ENCODE measurements at regions not wholly inside any gene's neighbourhood (a gene's known extent, or its start where the extent isn't known, plus 50 kb on each side); places are given as distances from the start of the nearest gene placed in this dataset.

DNA sequence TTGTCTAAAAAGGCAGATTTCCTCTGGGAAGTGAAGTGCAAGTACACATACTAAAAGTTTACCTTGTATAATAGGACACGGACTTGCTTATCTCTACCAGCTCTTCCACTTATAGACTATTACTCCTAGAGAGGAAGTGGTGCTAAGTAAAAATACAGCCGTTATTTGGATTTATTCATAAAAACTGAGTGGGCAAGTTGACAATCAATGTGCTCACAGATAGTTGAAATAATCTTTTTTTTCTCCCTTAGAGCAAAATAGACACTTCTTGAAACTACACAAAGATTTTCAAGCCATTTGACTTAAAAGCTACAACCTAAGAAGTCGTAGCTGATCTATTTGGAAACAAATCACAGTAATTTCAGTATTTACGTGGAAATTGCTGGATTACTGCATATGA is 2584.7 kb upstream of the PCDH20 start:
- DNase-seq = no peak

DNA sequence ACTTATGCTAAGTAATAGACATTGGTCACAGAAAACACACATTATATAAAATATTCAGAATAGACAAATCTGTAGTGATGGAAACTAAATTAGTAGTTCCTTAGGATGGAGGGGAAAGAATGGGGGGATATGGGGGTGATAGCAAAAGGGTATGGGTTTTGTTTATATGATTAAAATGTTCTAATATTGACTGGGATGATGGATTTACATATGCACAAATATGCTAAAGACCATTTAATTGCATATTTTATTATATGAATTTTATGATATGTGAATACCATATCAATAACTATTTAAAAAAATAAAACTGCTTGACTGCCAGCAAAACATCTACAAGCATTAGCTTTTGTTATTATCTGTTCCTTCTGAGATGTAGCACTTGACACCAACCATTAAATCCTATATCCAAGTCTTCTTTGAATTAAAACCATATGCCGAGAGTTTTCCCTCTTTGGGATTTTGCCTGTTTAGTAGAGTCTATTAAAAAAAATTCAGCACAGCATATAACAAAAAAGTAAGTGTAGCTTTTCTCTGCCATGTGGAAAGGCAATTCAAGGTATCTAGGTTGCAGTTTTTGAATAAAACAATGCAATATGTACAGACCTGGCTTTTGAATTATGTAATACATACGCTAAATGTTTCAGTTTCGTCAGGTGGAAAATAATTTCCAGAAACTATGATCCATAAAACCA is 2584.1 kb upstream of the PCDH20 start:
- no peak for DNase-seq

DNA sequence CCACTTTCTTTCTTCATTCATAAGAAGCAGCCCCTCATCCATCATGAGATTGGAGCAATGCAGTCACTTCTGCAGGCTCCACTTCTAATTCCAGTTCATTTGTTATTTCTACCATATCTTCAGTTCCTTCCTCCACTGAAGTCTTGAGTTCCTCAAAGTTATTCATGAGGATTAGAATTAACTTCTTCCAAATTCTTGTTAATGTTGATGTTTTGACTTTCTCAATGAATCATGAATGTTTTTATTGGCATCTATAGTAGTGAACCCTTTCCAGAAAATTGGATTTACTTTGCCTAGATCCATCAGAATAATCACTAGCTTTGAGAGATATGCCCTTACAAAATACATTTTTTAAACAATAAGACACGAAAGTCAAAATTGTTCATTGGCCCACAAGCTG is 2567.7 kb upstream of the PCDH20 start:
- no peak for DNase-seq

DNA sequence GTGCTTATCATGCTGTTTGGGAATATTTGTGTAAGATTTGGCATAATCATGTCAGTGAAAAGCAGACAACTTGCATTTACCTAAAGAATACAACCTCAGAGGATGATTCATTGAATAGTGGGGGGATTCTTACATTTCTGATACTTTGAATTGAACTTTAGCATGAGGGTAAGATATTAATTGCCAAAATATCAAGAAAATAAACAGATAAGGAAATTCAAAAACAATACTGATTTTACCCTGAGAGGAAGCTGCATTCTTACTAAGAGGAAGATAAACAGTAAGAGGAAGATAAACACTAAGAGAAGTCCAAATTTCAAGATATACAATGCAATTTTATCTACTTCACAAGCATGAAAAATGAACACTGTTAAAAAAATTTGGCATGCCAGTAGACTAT is 2564.3 kb upstream of the PCDH20 start:
- DNase-seq = no peak

DNA sequence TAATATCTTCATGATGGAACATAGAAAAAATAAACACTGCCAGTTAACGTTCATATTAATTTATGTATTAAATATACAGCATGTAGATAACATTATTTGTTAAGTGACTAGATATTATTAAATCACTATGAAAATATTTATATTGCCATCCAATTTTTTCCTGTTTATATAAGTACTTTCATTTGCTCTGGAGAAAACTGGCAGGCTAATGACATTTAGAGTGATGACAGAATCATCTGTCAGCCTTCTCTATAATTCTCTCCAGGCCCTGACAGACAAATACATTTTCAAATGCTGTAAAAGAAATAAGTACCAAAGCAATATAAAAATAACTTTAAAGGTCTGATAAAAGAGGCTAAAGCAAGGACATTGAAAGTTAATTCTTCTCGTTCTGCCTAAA is 2556.7 kb upstream of the PCDH20 start:
- no peak for DNase-seq

DNA sequence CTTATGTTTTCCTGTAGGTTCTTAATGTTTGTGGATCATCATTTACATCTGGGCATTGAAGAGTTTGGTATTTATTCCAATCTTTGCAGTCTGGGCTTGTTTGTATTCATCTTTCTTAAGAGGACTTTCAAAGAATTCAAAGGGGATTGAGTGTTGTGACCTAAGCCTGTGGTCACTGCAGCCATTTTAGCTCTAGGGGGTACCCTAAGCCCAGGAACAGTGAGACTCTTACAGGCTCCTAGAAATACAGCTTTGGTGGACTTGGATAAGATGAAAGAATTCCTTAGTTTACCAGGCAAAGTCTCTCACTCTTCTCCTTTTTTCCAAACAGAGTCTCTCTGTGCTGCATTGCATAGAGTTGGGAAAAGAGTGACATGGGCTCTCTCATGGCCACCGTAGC is 2539.0 kb upstream of the PCDH20 start:
- DNase-seq = no peak

DNA sequence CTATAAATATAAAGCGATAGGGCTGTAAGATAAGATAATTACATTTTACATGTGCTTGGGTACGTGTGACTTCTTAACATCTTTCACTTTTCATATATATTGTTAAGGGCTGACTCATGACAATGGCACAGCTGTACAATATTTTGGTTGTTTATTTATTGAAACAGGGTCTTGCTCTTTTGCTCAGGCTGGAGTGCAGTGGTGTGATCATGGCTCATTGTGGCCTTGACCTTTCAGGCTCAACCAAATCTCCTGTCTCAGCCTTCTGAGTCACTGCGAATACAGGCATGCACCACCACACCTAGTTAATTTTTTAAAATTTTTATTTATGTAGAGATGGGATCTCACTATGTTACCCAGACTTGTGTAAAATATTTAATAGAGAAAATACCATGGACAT is 2532.4 kb upstream of the PCDH20 start:
- DNase-seq = no peak

DNA sequence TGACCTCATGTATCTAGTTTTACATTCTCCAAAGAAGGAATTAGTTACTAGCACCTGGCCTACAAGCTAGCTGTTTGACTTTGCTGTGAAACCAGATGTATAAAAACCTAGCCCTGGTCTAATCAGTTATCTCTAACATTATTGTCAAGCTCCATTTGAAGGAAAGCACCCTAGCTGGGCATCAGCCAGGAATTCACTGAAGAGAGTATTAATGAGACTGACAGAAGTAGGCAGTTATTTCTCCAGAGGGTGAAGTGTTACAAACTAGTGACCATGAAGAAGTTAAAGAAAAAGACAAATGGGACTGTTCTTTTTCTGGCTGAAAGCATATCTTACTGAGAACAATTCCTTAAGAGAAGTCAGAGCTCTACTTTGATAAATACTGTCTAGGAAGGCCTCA is 2529.3 kb upstream of the PCDH20 start:
- DNase-seq = no peak

DNA sequence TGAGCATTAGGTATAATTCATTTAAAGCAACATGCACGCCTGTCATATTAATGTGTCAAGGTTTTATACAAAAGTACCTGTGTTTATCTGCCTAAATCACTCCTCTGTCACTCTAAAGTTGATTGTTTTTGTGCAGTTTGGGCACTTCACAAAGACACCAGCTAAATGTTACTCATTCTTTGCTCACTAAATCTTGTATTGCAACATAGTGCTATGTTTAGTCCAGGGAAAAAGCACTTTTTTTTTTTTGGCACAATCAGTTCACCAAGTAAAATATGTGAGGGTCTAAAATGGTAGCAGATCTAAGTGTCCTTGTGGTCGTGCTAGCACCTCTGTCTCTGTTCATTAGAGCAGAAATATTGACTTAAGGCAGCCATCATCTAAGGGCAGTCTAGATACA is 2526.7 kb upstream of the PCDH20 start:
- DNase-seq = no peak

DNA sequence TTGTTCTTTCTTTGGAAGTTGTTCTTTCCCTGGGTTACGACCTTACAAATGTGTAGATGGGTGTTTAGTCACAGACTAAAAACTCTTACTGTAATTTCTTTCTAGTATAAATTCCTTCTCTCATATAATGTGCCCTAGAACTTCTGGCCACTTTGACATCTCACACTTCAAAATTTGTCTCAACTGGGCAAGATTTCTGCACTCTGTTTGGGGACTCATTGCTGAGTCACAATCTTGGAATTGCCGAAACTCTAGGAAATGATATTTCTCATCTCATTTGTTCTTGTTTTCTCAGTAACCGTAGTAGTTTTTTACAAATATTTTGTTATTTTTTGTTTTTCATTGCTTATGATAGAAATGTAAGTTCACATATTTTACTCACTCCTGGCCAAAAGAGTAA is 2523.2 kb upstream of the PCDH20 start:
- DNase-seq = no peak

DNA sequence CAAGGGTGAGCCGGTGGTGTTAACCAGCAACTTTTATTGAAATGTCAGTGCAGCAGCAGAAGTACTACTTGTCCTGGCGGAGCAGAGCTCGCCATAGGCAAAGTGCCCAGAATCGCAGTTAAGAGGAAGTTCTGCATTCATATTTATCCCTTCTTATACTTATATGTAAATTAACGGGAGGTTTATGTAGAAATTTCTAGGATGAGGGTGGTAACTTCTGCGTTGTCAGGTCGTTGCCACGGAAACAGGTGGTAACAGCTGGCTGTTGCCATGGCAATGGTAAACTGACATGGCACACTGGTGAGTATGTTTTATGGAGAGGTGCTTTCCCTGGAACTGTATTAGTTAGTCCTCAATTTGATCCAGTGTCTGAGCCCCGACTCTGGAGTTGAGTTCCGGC is 2494.9 kb upstream of the PCDH20 start:
- DNase-seq = no peak

DNA sequence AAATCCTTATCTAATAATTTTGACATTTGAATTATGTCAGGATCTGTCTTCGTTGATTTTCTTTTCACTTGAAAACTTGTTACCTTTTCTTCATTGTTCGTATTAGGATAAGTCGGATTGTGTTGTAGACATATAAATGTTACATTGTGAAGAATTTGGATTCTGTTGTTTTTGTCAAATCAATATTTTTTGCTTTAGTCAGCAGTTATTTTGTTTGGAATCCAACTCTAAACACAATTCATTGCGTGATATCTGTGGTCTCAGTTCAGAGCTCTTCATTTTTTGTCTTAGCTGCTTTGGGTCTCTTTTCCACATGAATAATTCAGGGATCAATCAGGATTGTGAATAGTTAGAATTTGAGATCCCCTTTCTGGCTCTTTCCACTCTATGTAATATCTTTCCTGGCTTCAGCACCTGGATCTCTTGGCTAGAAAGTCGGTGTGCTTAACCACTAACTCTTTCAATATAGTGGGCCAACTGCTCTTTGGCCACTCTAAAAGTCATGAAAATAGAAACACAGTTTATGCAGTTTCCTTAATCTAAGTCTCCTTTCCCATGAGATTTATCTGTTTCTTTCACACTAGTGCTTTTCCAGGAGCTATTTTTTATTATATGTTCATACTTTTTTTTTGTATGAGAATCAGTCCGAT is 2494.2 kb upstream of the PCDH20 start:
- DNase-seq = no peak

DNA sequence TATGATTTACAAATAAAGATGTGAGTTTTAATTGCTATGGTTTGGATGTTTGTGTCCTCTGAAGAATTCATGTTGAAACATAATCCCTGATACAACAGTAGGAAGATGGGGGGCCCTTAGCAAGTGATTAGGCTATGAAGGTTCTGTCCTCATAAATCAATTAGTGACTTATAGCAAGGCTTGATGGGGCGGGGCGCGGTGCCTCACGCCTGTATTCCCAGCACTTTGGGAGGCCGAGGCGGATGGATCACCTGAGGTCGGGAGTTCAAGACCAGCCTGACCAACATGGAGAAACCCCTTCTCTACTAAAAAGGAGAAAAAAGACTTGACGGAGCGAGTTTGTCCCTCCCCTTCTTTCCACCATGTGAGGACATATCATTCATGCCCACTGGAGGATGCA is 2486.5 kb upstream of the PCDH20 start:
- DNase-seq = peak; percentile 3

DNA sequence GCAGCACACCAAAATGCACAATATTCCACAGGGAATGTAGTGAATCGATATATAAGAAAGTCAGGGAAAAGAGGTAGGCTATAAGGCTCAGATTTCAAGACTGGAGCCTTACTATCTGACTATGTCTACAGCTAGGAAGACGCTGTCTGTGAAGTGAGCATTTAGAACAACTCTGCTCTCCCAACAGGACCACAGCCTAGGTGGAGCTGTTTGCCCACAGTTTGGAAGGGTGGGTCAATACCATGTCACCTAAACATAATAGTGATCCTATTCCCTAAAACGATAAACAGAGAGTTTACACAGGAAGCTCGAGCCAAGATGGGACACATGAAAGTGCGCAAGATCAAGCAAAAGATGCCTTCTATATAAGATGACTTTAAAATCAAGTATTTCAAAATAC is 2486.0 kb upstream of the PCDH20 start:
- DNase-seq = no peak

DNA sequence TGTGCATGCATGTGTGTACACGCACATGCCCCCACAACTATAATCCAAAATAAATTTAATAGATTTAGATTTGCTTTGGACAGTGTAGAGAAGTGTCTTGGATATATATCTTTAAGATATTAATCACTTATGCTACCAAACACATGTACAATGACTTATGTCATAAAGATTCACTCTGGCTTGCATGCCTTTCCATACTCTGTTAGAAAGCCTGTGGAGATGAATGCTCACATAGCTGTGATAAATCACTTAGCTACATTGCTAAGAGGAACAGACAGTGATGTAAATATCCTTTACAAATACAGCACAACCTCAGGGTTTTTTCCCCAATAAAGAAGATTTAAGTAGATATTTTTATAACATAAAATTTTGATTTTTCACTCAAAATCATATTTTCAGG is 2484.8 kb upstream of the PCDH20 start:
- DNase-seq = no peak

DNA sequence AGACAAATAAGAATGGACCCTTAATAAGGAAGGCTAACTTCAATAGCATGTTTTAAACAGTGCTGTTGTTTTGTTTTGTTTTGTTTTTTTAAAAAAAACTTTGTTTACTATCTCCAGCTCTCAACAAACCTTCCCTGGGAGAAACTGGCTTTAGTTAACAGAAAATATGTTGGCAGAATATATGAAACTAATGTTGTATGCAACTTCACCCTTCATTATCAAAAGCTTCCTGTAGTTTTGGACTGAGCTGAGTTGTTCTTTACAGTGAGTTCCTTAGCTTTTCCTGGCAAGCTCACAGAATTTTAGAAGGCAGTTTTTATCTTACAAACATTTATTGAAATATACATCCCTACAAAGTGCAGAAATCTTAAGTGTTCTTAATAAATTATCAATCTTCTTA is 2480.7 kb upstream of the PCDH20 start:
- no peak for DNase-seq

DNA sequence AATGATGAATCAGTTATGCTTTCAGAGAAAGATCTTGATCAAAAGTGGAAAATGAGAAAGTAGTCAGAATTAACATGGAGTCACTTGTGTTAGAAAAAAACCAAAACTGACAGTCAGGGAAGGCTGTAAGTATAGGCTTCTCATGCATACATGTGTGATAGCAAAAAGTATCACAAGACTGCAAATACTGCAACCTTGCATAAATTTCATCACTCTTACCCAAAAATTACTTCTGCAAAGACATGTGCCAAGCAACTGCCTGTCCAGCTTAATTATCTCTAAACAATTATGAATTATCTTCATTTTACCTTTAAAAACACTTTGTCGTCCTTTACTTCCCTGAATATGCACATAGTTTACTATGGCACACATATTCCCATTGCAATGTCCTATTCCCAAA is 2466.4 kb upstream of the PCDH20 start:
- no peak for DNase-seq

DNA sequence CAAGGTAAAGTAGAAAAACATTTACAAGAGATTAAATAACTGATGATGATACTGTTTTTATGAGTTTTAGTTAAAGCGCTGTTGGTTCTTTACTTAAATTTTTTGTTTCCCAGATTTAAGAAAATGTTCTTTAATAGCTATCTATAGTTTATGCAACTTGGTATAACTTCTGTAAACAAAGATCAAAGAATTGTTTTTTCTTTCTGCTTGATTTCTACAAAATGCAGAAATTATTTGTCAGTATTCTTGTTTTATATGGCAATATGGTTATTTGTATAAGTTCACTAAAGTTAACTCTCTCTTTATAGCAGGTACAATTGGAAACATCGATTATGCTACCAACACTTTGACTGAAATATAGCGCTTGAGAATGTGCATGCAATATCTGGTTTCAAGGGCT is 2465.1 kb upstream of the PCDH20 start:
- DNase-seq = no peak

DNA sequence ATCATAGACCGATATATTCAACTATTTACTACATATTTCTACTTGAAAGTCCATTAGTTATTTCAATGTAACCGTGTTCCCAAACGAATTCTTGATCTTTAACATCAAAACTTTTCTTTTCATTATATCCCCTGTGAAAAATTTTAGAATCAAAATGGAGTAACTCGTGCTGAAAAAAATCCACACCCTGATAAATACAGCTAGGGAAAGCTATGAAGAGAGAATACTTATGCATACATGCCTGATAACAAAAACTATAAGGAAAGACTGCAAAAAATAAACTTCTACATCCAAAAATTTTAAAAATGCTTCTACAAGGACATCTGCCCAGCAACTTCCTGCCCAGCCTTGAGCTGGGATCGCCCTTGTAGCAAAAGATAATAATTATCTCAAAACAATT is 2458.3 kb upstream of the PCDH20 start:
- DNase-seq = no peak

DNA sequence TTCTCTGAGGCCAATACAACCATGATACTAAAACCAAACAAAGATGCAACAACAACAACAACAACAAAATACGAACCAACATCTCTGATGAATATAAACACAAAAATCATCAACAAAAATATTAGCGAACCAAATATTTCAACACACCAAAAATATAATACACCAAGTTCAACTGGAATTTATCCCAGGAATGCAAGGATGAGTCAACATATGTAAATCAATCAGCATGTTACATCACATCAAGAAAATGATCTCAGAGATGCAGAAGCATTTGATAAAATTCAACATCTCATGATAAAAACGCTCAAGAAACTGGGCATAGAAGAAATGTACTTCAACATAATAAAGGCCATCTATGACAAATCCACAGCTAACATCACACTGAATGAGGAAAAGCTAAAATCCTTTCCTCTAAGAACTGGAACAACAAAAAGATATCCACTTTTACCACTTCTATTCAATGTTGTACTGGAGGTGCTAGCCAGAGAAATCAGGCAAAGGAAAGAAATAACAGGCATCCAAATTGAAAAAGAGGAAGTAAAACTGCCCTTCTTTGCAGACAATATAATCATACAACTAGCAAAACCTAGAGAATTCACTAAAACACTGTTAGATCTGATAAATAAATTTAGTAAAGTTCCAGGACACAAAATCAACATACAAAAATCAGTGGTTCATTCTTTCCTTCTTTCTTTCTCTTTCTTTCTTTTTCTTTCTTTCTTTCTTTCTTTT is 2448.7 kb upstream of the PCDH20 start:
- no peak for DNase-seq

DNA sequence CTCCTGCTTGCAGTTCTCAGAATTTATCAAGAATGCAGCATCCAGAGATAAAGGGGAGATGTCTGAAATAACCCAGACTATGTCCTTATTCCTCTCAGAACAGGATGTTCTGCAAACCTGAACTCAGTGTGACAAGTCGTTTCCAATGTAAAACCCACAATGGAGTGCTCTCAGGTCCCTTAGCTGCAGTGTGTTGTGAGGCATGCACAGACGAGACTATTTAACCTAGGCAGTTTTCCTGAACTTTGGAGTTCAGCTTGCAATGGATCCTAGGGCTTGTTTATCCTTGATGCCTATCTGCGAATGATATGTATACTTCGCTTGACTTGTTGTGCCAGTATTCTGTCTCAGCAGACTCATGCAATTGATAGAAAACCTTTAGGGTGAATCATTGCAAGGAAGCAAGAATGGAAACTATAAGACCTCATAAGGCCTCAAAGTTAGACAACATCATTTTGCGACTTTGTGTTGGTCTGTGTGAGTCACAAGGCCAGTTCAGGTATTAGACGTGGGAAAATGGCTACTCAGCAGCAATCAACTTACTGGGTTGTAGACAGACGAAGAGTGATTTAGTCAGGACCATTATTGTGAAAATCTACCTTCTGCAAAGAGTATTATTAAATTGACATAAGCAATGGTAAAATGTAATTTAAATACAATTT is 2439.9 kb upstream of the PCDH20 start:
- DNase-seq = no peak

DNA sequence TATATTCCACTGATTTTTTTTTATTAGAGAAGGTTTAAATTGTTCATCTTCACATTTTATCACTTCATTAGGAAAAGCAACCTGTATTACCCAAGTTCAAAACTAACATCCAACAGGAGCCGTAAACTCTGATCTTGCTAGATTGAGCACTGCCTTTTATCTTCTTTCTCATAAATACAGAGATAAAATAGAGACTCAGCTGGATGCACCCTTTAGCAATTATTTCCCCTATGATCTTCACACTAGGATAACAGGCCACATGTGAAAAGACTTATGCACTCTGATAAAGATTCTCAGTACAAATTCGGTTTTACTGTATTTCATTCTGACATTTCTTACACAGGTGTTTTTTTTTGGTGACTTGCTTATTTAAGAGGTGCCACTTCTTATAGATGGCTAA is 2438.2 kb upstream of the PCDH20 start:
- DNase-seq = no peak

DNA sequence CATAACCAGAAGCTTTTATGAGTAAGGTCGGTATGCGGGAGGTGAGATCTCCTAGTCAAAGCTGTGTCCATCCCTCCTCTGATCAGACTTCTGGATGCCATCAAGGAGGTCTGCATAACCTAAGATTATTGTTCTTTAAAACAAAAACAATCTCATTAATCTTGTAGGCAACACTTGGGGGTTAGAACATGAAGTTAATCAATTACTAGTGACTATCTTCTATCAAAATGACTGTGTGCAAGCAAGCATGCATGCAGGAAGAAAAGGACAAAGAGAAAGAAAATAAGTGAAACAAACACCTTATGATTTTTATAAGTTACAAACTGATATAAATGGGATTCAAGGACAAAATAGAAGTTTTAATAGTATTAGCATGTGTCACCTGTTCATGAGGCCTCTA is 2435.9 kb upstream of the PCDH20 start:
- no peak for DNase-seq

Measured in activated gamma-delta T cell (primary cell).